Body of pancreas (tissue), 4 donors: ENCODE measurements at regions not wholly inside any gene's neighbourhood (a gene's known extent, or its start where the extent isn't known, plus 50 kb on each side); places are given as distances from the start of the nearest gene placed in this dataset.

Experiments used
- ATAC-seq: fragments of 150-250 bp; one replicate; pipeline ENCODE4 v1.9.1; 2016
- DNase-seq, 4 donors: peaks; one replicate each; pipeline ENCODE4 v3.0.0-alpha.2; 2019
- H3K27ac ChIP-seq, 4 donors: fragments of 200-600 bp; sonication (generic); 1 replicate in 3 of 4; 2 replicates in 1 of 4; pipeline versions ENCODE4 v1.5.1 to v1.6.1; 2016 to 2019; ENCODE audit warnings: mild to moderate bottlenecking in 1 of 4, mixed read lengths in 1 of 4, moderate library complexity in 1 of 4
- H3K27me3 ChIP-seq, 2 donors: fragments of 200-600 bp; sonication (generic); one replicate each; pipeline ENCODE4 v1.6.0; 2016; ENCODE audit warnings: mild to moderate bottlenecking in 1 of 2
- H3K36me3 ChIP-seq, 2 donors: fragments of 200-600 bp; sonication (generic); replicated peaks in 1 of 2; 2 replicates each; pipeline ENCODE4 v1.5.1; 2016; ENCODE audit warnings: low read depth in 2 of 2; ENCODE audit not compliant: insufficient read depth in 1 of 2
- H3K4me1 ChIP-seq: fragments of 200-600 bp; sonication (generic); one replicate; pipeline ENCODE4 v1.6.0; 2016
- H3K4me3 ChIP-seq, 2 donors: fragments of 200-600 bp; sonication (generic); 1 replicate in 1 of 2; 2 replicates in 1 of 2; pipeline ENCODE4 v1.5.1; 2016 to 2019
- H3K9me3 ChIP-seq, 3 donors: fragments of 200-600 bp; sonication (generic); 1 replicate in 2 of 3; 2 replicates in 1 of 3; pipeline ENCODE4 v1.5.1; 2016
- POLR2A ChIP-seq, 3 donors: fragments of 450-650 bp; IDR thresholded peaks; one replicate each; pipeline ENCODE4 v1.6.1; 2016; ENCODE audit warnings: antibody characterized with exemption in 3 of 3, mild to moderate bottlenecking in 2 of 3
- WGBS, 2 donors: methylation state at CpG; one replicate each; pipeline ENCODE4 v1.1.5; 2017; 5-methylcytosine and 5-hydroxymethylcytosine counted together
- intact Hi-C: fragments of 100-400 bp; cut with DNase I; formaldehyde crosslinking; loops from one replicate; pipeline ENCODE4 v1.15.1; 2023
- TF ChIP-seq, protein P1 (sequence below), 7 experiments: fragments of 450-650 bp in 4 of 7; fragments of 200-600 bp in 3 of 7; sonication (generic) in 3 of 7; IDR thresholded peaks; one replicate each; pipeline ENCODE4 v1.5.1; 2016 to 2019; ENCODE audit warnings: antibody characterized with exemption in 7 of 7

DNA sequence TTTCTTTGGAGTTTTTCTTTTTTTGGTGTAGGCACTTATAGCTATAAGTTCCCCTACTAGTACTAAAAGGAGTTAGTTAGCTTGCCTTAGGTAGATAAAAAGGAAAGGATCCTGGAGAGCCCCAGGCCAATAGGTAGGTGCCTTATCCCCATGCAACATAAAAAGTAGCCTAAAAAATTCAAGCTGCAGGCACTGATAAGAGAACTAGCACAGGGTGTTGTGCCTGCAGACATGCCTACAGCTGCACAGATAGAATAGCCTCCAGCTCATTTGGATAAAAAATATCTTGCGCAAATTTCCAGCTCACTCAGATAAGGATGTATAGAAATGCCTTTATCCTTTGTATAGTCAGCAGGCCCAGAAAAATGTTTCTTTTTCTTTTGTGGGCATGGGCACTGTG, 71.4 kb upstream of the UTY start:
- Histone ChIP-seq H3K27me3 (no peaks in the 10 kb centered on the region), H3K9me3 (no peaks in the 10 kb centered on the region), H3K4me1 (no peaks in the 10 kb centered on the region), H3K27ac (no peak overlapping the region), H3K4me3 (no peak overlapping the region), H3K36me3 (no peaks in the 10 kb centered on the region)
- WGBS, 2 donors, result 80 to 93% methylated on average over 1 of the region's 1 CpG
- TF ChIP-seq, protein P1, sequence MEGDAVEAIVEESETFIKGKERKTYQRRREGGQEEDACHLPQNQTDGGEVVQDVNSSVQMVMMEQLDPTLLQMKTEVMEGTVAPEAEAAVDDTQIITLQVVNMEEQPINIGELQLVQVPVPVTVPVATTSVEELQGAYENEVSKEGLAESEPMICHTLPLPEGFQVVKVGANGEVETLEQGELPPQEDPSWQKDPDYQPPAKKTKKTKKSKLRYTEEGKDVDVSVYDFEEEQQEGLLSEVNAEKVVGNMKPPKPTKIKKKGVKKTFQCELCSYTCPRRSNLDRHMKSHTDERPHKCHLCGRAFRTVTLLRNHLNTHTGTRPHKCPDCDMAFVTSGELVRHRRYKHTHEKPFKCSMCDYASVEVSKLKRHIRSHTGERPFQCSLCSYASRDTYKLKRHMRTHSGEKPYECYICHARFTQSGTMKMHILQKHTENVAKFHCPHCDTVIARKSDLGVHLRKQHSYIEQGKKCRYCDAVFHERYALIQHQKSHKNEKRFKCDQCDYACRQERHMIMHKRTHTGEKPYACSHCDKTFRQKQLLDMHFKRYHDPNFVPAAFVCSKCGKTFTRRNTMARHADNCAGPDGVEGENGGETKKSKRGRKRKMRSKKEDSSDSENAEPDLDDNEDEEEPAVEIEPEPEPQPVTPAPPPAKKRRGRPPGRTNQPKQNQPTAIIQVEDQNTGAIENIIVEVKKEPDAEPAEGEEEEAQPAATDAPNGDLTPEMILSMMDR (IDR thresholded peaks at IDR 0.05), result no peak
- TF ChIP-seq POLR2A (IDR thresholded peaks at IDR 0.05), result no peak
- no peak for DNase-seq
- no peak for ATAC-seq
- intact Hi-C loops, result no loop called here

DNA sequence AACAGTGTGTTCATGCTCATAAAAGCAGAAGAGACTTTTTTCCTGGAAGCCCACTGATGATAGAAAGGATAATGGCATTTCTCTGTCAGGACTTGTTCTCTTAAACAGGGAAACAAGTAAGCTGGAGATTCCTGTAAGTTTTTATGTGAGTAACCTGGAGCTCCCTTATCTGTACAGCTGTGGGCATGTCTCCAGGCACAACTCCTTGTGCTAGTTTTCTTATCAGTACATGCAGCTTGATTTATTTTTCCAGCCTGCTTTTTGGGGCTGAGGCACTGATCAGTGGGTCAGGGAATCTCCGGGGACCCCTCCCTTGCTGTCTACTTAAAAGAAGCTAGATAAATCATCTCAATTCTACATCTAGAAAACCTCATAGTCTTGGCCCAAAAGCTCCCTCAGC, 64.7 kb upstream of the UTY start:
- WGBS, 2 donors, result 33 to 38% methylated on average over 1 of the region's 1 CpG
- H3K4me3 ChIP-seq, result no peak overlapping the region
- peaks cover 4% of the 10 kb centered on the region for H3K4me1 ChIP-seq
- H3K36me3 ChIP-seq, result no peaks in the 10 kb centered on the region
- intact Hi-C loops, result no loop called here
- TF ChIP-seq, protein P1 (IDR thresholded peaks at IDR 0.05), result no peak
- no peak for TF ChIP-seq POLR2A (IDR thresholded peaks at IDR 0.05)
- DNase-seq, result peak in 2 of 4 donors; percentile 11 to 22
- no peaks in the 10 kb centered on the region for H3K9me3 ChIP-seq
- no peaks in the 10 kb centered on the region for H3K27me3 ChIP-seq
- no peak overlapping the region for H3K27ac ChIP-seq
- no peak for ATAC-seq

DNA sequence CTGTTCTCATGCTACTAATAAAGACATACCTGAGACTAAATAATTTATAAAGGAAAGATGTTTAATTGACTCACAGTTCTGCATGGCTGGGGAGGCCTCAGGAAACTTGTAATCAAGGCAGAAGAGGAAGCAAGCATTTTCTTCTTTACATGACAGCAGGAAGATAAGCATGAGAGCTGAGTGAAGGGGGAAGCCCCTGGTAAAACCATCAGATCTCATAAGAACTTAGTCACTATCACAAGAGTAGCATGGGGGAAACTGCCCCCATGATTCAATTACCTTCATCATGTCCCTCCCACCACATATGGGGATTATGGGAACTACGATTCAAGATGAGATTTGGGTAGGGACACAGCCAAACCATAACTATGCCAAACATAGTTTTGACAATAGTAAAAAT, 58.1 kb upstream of the UTY start:
- TF ChIP-seq, protein P1 (IDR thresholded peaks at IDR 0.05), result no peak
- TF ChIP-seq POLR2A (IDR thresholded peaks at IDR 0.05), result no peak
- 69 to 100% methylated on average over 1 of the region's 1 CpG for WGBS, 2 donors
- intact Hi-C loops, result no loop called here
- ATAC-seq, result no peak
- no peak overlapping the region for H3K27ac ChIP-seq
- no peaks in the 10 kb centered on the region for H3K4me1 ChIP-seq
- no peak overlapping the region for H3K4me3 ChIP-seq
- no peaks in the 10 kb centered on the region for H3K27me3 ChIP-seq
- no peaks in the 10 kb centered on the region for H3K36me3 ChIP-seq
- DNase-seq, result no peak
- H3K9me3 ChIP-seq, result no peaks in the 10 kb centered on the region
